HG03139 (cell line): ENCODE measurements at regions not wholly inside any gene's neighbourhood (a gene's known extent, or its start where the extent isn't known, plus 50 kb on each side); places are given as distances from the start of the nearest gene placed in this dataset.
"Not testable (repeated sequence)": the region's sequence is repeated elsewhere in the genome, so short reads cannot be mapped to it uniquely, and the experiment has no call there.

Source experiments
- ATAC-seq: cut with Tn5 transposase; IDR thresholded peaks from one replicate; pipeline ENCODE4 v1.9.1; 2021; ENCODE audit not compliant: unreplicated experiment

DNA sequence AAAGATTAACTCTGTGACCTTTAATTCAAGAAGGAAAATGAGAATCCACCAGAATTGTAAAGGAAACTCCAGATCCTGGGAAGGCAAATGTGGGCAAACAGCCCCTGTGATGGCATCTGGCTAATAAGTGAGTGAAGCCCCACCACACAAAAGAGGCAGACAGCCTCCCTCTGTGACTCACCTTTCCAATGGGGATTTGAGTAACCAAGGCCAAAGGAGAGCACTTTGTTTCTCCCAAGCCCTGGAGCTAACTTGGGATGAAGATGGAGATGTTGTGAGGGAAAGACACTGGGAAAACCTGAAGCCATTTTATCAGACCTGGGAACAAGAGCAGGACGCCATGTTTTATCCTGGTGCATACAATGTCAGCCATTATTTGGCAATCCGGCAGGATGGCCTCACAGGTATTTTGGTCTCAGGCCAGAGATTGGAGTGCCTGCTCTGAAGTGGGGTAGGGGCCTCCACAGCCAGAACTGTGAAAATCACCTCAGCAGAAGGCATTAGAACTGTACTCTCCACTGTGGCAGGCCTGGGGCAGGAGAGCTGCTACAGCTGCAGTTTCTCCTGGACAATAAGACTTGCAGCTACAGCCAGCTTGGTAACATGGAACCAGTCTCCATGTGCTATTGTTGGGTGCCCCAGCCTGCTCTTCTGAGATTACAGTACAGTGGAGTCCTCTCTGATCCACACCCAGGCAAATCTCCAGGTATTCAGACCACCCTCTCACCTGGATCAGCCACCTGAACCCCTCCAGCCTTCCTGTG is 96.6 kb upstream of the PCED1B start:
- no peak for ATAC-seq

GRCh38 chr12:46983393-46983793 is 96.0 kb upstream of the PCED1B start:
- ATAC-seq = no peak

DNA sequence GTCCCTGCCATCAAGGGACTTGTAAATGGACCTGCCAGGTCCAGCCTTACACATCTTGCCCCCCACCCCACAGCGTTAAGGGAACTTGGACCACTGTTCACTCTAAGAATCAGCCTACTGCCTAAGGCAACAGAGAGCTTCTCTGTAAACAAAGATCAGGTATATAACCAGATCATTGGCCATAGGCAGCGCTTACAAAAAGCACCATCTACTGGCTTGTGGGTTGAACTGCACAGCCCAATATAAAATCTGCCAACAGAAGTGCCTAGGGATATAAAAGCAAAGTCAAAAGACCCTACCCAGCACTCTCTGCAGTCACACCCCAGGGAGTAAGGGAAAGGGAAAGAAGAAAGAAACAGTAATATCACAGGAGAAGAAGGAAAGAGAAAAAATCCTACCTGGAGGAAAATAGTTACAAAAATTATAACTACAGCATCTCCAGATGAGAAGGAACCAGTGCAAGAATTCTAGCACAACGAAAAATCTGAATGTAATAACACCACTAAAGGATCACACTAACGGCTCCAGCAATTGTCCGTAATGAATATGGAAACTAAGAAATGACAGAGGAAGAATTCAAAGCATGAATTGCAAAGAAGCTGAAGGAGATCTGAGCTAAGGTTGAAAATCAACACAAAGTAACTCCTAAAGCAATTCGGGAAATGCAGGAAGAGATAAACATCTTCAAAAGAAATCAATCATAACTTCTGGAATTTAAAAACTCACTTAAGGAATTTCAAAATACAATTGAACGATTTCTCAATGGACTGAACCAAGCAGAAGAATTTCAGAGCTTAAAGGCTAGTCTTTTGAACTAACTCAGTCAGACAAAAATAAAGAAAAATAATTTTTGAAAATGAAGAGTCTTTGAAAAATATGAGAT is 95.2 kb upstream of the PCED1B start:
- ATAC-seq = no peak

DNA sequence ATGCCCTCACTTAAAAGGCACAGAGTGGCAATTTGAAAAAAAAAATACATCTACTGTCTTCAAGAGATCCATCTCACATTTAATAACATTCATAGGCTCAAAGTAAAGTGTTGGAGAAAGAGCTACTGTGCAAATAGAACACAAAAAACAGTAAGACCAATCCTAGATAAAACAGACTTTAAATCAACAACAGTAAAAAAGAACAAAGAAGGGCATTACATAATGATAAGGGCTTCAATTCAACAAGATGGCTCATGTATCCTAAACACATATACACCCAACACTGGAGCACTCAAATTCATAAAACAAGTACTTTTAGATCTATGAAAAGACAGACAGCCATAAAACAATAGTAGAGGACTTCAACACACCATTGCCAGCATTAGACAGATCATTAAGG is 93.6 kb upstream of the PCED1B start:
- ATAC-seq = no peak

- not testable (repeated sequence) for ATAC-seq
Measured at GRCh38 chr12:46988122-46988521, 91.3 kb upstream of the PCED1B start.

DNA sequence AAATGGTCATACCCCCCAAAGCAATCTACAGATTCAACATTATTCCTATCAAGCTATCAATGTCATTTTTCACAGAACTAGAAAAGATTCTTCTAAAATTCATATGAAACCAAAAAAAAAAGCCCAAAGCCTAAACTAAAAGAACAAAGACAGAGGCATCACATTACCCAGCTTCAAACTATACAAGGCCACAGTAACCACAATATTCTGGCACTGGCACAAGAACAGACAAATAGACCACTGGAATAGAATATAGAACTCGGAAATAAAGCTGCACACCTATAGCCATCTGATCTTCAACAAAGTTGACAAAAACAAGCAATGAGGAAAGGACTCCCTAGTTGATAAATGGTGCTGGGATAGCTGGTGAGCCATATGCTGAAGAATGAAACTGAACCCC is 89.2 kb upstream of the PCED1B start:
- ATAC-seq = no peak

GRCh38 chr12:46992051-46992450 is 87.4 kb upstream of the PCED1B start:
- ATAC-seq = not testable (repeated sequence)

DNA sequence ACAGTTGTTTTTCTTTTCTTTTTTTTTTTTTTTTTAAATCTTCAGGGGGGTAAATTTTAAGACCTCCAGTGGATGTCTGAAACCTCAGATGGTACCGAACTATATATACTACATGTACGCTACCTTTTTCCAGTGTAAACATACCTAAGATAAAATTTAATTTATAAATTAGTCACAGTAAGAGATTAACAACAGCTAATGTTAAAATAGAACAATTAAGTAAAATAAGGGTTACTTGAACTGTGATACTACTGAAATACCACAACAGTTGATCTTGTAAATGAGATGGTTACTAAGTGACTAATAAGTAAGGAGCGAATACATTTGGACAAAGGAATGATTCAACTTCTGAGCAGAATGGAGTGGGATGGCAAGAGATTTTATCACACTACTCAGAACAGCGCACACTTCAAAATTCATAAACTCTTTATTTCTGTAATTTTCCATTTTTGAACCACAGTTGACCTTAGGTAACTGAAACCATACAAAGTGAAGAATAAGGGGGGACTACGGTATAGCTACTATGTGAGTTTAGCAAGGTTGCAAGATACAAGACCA is 80.5 kb upstream of the PCED1B start:
- no peak for ATAC-seq

- no peak for ATAC-seq
Measured at GRCh38 chr12:47004634-47005033, 74.8 kb upstream of the PCED1B start.

DNA sequence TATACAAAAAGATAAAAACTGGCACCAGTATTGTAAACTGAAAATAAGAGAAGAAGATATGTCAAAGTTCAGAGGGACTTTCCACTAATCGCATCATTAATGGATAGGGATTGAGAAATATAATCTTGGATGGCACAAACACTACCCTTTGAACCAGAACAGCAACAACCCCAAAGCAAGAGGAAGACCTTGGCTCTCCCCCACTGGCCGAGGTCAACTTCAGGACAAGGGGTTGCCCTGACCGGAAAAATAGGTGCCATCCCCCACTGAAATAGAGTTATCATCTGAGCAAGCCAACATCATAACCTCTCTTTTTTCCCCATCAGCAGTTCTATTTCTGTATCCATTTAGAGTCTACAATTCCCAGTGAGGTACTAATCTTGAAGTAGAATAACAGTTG is 72.4 kb upstream of the PCED1B start:
- no peak for ATAC-seq

DNA sequence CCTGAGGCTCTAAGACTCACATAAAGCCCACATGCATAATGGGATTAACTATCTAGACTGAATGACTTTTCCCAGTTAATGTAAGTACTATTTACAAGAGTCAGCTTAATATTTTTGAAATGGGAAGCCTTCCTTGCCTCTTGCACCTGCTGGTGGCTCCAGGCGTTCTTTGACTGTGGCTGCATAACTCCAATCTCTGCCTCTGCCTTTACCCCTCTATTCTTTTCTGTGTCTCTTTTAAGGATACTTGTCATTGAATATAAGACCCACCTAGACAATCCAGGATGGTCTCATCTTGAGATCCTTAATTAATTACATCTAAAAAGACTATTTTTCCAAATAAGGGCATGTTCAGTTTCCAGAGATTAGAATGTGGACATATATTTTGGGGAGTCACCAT is 66.9 kb upstream of the PCED1B start:
- ATAC-seq = no peak

GRCh38 chr12:47014474-47014873 is 64.9 kb upstream of the PCED1B start:
- ATAC-seq = no peak

DNA sequence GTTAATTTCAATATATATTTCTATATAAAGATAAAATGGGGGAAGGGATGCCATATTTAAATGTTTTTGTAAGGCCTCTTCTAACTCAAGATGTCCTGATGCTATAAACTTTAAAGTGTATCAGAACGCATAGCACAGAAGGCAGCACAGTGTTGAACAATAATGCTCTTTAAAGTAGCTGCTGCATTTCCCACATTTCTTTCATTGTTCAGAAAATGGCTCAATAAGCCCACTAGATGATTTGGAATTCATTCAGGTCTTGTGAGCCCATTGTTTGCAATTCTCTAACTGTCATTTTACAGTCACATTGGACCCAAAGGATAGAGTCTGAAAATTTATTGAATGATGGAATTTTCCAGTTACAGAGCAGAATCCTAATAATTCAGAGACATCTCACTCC is 64.0 kb upstream of the PCED1B start:
- no peak for ATAC-seq

- ATAC-seq = no peak
Measured at GRCh38 chr12:47017041-47017713, 62.2 kb upstream of the PCED1B start.

DNA sequence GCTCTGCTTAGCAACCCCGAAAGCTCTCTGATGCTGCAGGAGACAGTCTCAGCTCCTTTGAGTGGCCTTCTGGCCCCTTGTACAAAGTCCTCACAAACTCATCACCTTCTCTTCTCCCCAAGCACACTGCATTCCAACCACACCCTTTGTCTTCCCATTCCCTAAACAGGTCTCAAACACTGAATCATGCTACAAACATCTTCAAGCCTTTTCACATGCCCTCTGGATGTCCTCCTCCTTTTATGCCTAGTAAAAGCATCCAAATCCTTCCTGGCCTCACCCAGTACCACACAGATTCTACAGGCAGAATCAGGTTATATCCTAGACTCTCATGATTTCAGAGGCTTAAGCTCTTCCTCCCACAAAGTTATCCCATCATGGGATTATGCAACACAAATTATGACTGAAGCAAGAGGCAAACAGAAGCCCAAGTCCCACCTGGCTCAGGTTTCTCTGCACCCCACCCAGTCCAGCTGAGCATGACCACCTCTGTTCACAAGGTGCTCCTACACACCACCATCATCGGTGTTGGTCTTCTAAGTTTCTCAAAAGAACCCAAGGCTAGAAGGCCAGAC is 61.4 kb upstream of the PCED1B start:
- ATAC-seq = no peak

DNA sequence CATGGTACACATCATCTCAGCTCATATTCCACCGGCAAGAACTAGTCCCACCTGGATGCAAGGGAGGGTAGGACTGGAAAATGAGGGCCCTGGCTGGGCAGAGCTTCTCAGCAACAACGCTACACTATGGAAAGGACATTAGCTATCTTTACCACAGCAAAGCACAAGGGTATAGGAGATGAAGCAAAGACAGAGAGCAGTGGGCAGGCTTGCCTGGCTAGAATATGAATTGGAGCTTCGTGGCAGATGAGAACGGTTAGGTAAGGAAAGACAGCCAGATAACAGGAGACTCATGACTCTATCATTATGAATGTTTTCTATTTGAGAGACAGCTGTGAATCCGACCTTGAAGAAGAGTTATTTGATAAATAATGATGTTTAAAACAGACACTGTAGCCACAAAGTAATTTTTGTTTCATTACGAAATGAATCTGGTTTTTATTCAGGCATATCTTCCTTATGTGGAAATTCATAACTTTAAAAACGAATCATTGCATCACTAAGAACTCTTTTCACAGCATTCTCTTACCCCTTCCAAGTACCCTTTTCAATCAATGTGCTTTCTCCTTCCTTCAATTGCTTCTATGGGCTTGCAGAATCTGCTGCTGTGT is 59.1 kb upstream of the PCED1B start:
- no peak for ATAC-seq

DNA sequence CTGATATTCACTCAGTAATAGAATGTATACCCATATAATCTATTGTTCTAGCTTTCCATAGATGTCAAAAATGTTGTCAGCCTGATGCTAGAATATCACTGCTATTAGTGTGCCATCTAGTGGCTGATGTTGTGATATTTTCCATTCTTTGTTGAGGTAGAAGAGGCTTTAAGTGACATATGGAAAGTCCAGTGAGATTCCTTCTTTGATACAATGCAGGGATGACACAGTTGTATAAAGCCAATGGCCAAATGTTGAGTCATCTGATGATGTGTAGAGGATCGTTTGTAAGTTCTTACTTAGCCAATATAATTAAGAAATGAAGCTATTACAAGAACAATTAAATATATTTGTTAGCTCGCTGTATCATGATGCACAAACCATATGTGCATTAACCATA is 58.1 kb upstream of the PCED1B start:
- no peak for ATAC-seq

DNA sequence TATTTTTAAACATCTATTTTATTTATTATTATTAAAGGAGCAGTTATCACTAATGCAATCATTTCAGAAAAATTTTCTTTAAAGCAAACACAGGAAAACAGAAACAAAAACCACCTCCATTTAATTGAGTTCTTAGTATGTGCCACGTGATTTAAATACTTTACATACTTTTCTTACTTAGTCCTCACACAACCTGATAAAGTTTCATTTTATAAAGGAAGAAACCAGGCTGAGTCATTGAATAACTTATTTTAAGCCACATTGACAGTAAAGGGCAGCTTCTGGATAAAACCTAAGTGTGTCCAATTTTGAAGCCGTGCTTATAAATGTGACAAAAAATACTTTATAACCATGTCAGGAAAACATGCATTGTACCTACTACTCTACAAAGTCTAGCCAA is 57.1 kb upstream of the PCED1B start:
- no peak for ATAC-seq

GRCh38 chr12:47023311-47023710 is 56.1 kb upstream of the PCED1B start:
- no peak for ATAC-seq

GRCh38 chr12:47023953-47024352 is 55.5 kb upstream of the PCED1B start:
- no peak for ATAC-seq

- ATAC-seq = no peak
Measured at GRCh38 chr12:47024463-47024862, 55.0 kb upstream of the PCED1B start.
